ENCODE measurements at regions not wholly inside any gene's neighbourhood (a gene's known extent, or its start where the extent isn't known, plus 50 kb on each side); places are given as distances from the start of the nearest gene placed in this dataset.

DNA sequence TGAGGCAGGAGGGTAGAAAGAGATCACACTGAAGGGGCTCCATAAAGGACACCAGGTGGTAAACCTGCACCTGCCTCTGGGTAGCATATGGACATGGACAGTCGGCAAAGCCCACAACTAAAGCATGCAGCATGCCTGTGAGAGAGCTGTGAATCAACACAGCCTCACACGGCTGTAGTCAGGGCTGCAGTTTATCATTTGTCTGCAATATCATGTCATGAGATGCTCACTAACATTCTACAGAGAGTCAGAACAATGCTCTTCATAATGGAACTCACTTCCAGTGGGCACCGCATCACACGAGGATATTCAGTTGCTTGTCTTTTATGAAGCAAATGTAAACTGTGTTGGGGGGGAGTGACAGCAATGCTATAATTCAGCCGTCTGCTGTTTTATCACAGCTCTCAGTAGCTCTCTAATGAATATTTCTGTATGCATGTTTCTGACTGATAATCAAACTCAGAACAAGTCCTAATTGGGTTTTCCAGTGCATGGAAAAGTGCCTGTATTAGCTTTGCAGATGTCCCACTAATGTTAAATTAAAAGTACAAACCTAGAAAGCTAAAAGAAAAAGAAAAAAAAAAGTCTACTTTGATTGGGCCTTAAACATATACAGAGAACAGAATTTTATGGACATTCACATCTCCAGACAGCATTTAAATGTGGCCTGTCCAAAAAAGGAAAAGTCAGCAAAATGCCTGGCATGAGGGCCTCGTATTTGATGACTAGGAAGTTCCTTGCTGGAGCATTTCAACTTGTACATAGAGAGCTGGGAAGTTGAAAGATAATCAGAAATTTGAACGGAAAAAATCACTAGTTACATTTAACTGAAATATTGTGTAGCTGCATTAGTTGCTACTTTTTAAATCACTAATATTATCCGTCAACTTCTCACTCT, 406.1 kb upstream of the SOX11 start:
- TF ChIP-seq CEBPB (IDR thresholded peaks at IDR 0.05; ENCODE audit: borderline replicate concordance, low read depth, low read length) (no peak), ZNF251 (CRISPR knock-in tag; IDR thresholded peaks at IDR 0.05) (no peak), GATA4 (IDR thresholded peaks at IDR 0.05; ENCODE audit: borderline replicate concordance, low read depth) (no peak), ZNF563 (CRISPR knock-in tag; IDR thresholded peaks at IDR 0.05) (no peak), HNRNPLL (IDR thresholded peaks at IDR 0.05; ENCODE audit: low read depth, low read length, poor library complexity, severe bottlenecking) (no peak)
- TF ChIP-seq, protein P1, sequence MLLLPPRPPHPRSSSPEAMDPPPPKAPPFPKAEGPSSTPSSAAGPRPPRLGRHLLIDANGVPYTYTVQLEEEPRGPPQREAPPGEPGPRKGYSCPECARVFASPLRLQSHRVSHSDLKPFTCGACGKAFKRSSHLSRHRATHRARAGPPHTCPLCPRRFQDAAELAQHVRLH (CRISPR knock-in tag; IDR thresholded peaks at IDR 0.05; ENCODE audit: borderline replicate concordance, low read depth), result no peak
- TF ChIP-seq, protein P2, sequence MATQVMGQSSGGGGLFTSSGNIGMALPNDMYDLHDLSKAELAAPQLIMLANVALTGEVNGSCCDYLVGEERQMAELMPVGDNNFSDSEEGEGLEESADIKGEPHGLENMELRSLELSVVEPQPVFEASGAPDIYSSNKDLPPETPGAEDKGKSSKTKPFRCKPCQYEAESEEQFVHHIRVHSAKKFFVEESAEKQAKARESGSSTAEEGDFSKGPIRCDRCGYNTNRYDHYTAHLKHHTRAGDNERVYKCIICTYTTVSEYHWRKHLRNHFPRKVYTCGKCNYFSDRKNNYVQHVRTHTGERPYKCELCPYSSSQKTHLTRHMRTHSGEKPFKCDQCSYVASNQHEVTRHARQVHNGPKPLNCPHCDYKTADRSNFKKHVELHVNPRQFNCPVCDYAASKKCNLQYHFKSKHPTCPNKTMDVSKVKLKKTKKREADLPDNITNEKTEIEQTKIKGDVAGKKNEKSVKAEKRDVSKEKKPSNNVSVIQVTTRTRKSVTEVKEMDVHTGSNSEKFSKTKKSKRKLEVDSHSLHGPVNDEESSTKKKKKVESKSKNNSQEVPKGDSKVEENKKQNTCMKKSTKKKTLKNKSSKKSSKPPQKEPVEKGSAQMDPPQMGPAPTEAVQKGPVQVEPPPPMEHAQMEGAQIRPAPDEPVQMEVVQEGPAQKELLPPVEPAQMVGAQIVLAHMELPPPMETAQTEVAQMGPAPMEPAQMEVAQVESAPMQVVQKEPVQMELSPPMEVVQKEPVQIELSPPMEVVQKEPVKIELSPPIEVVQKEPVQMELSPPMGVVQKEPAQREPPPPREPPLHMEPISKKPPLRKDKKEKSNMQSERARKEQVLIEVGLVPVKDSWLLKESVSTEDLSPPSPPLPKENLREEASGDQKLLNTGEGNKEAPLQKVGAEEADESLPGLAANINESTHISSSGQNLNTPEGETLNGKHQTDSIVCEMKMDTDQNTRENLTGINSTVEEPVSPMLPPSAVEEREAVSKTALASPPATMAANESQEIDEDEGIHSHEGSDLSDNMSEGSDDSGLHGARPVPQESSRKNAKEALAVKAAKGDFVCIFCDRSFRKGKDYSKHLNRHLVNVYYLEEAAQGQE (IDR thresholded peaks at IDR 0.05; ENCODE audit: borderline replicate concordance in 1 of 2, low read depth in 1 of 2, low read length in 2 of 2), result no peak
- TF ChIP-seq, protein P3, sequence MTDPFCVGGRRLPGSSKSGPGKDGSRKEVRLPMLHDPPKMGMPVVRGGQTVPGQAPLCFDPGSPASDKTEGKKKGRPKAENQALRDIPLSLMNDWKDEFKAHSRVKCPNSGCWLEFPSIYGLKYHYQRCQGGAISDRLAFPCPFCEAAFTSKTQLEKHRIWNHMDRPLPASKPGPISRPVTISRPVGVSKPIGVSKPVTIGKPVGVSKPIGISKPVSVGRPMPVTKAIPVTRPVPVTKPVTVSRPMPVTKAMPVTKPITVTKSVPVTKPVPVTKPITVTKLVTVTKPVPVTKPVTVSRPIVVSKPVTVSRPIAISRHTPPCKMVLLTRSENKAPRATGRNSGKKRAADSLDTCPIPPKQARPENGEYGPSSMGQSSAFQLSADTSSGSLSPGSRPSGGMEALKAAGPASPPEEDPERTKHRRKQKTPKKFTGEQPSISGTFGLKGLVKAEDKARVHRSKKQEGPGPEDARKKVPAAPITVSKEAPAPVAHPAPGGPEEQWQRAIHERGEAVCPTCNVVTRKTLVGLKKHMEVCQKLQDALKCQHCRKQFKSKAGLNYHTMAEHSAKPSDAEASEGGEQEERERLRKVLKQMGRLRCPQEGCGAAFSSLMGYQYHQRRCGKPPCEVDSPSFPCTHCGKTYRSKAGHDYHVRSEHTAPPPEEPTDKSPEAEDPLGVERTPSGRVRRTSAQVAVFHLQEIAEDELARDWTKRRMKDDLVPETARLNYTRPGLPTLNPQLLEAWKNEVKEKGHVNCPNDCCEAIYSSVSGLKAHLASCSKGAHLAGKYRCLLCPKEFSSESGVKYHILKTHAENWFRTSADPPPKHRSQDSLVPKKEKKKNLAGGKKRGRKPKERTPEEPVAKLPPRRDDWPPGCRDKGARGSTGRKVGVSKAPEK (CRISPR knock-in tag; IDR thresholded peaks at IDR 0.05; ENCODE audit: borderline replicate concordance), result no peak
